ENCODE measurements at regions not wholly inside any gene's neighbourhood (a gene's known extent, or its start where the extent isn't known, plus 50 kb on each side); places are given as distances from the start of the nearest gene placed in this dataset.
"Not testable (repeated sequence)": the region's sequence is repeated elsewhere in the genome, so short reads cannot be mapped to it uniquely, and the experiment has no call there.

DNA sequence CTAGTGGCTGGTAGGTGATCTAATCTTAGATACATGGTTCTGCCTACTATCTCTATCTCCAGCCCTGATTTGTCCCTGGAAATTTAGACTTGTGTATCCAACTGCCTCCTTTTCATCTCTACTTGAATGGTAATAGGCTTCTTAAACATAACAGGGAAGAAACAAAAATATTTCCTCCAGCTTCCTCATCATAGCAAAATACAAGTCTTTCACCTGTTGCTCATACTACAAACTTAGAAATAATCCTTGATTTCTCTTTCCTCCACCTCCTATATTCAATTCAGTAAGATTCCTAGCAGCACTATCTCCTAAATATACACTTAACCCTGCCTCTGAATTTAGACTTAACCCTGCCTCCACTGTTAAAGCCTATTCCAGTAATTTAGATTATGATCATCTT lies 373.3 kb upstream of the ACTRT1 start:
- Mint-ChIP-seq H3K27me3 (no peaks in the 10 kb centered on the region), H3K9me3 (peaks cover 0 to 5% (median 0%) of the 10 kb centered on the region in 7 donors), H3K4me3 (no peak overlapping the region), H3K27ac (no peak overlapping the region), H3K4me1 (no peaks in the 10 kb centered on the region), H3K36me3 (no peaks in the 10 kb centered on the region)
- H3K27me3 ChIP-seq (ENCODE audit: control insufficient read depth, insufficient read depth, low read length) = no peaks in the 10 kb centered on the region
- no peaks in the 10 kb centered on the region for H3K4me1 ChIP-seq (ENCODE audit: control insufficient read depth, insufficient read depth, low read length, poor library complexity, severe bottlenecking)
- no peak for DNase-seq
- H3K27ac ChIP-seq (ENCODE audit: insufficient read depth, low read length, poor library complexity, severe bottlenecking) = no peak overlapping the region
- H3K36me3 ChIP-seq (ENCODE audit: control insufficient read depth, insufficient read depth, low read length) = no peaks in the 10 kb centered on the region
- no peak overlapping the region for H3K4me3 ChIP-seq (ENCODE audit: low read depth, low read length)
- no peaks in the 10 kb centered on the region for H3K9me3 ChIP-seq (ENCODE audit: control insufficient read depth in 2 of 2, low read length in 2 of 2)
- no peak for ATAC-seq (ENCODE audit: low read depth in 2 of 2)

DNA sequence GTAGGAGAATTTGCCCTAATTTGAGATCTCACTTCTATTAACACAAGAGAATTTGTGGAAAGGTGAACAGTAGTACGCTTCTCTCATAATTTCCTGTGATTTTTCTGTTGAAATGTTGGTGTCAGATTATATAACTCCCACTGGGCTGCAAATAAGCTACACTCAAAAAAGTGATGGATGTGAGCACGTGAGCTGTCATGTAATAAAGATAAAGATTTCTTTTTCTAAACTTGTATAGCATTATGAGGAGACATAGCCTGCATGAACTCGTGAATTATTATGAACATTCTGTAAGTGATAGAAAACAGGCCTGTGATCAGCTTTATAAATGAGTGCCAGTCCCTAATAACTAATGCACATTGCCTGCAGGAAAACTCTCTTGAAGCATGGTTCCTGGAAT lies 356.6 kb upstream of the ACTRT1 start:
- Mint-ChIP-seq H3K4me3 (no peak overlapping the region), H3K36me3 (no peaks in the 10 kb centered on the region), H3K27ac (no peak overlapping the region), H3K4me1 (no peaks in the 10 kb centered on the region), H3K27me3 (no peaks in the 10 kb centered on the region), H3K9me3 (no peaks in the 10 kb centered on the region)
- ATAC-seq (ENCODE audit: low read depth in 2 of 2) = no peak
- H3K9me3 ChIP-seq (ENCODE audit: control insufficient read depth in 2 of 2, low read length in 2 of 2) = no peaks in the 10 kb centered on the region
- H3K27me3 ChIP-seq (ENCODE audit: control insufficient read depth, insufficient read depth, low read length) = no peaks in the 10 kb centered on the region
- no peak overlapping the region for H3K27ac ChIP-seq (ENCODE audit: insufficient read depth, low read length, poor library complexity, severe bottlenecking)
- no peak overlapping the region for H3K4me3 ChIP-seq (ENCODE audit: low read depth, low read length)
- DNase-seq = no peak
- no peaks in the 10 kb centered on the region for H3K4me1 ChIP-seq (ENCODE audit: control insufficient read depth, insufficient read depth, low read length, poor library complexity, severe bottlenecking)
- no peaks in the 10 kb centered on the region for H3K36me3 ChIP-seq (ENCODE audit: control insufficient read depth, insufficient read depth, low read length)

DNA sequence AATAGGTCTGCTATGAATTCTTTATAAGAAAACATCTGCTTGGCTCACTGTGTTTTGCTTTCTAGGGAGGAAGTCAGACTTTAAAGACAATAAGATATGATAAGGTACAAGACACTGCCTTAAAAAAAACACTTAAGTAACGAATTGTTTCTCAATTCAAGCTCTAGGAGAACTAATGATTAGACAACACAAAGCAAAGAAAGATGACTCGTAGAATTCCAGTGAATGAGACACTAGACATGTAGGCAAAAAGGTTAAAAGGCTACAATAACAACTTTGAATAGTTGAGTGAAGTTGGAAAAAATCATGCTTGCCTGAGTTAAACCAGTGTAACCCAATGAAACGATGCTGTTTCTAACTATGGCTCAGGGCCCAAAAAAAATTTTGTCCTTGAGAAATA lies 344.4 kb upstream of the ACTRT1 start:
- Histone ChIP-seq H3K36me3 (ENCODE audit: control insufficient read depth, insufficient read depth, low read length) (no peaks in the 10 kb centered on the region), H3K27me3 (ENCODE audit: control insufficient read depth, insufficient read depth, low read length) (no peaks in the 10 kb centered on the region), H3K27ac (ENCODE audit: insufficient read depth, low read length, poor library complexity, severe bottlenecking) (no peak overlapping the region), H3K9me3 (ENCODE audit: control insufficient read depth in 2 of 2, low read length in 2 of 2) (no peaks in the 10 kb centered on the region), H3K4me3 (ENCODE audit: low read depth, low read length) (no peak overlapping the region), H3K4me1 (ENCODE audit: control insufficient read depth, insufficient read depth, low read length, poor library complexity, severe bottlenecking) (no peaks in the 10 kb centered on the region)
- Mint-ChIP-seq H3K27ac (no peak overlapping the region), H3K4me3 (no peak overlapping the region), H3K4me1 (no peaks in the 10 kb centered on the region), H3K9me3 (peaks cover 0 to 3% (median 0%) of the 10 kb centered on the region in 7 donors), H3K36me3 (no peaks in the 10 kb centered on the region), H3K27me3 (no peaks in the 10 kb centered on the region)
- ATAC-seq (ENCODE audit: low read depth in 2 of 2) (no peak), DNase-seq (no peak)

DNA sequence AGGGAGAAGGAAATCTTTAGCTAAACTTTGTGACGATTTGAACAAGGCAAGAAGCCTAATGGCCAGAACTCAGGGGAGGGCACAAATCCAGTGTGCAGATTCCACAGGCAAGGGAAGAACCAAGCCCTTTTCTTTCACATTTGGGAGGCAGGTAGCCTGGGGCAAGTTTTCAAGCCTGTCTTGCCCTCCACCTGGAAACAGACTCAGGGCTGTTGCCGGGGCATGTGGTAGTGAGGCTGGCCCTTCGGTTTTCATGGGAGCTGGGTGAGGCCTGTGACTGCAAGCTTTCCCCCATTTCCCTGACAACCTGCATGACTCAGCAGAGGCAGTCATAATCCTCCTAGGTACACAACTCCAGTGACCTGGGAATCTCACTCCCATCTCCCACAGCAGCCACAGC lies 331.6 kb upstream of the ACTRT1 start:
- not testable (repeated sequence) for ATAC-seq (ENCODE audit: low read depth in 2 of 2); H3K27me3 Mint-ChIP-seq; H3K27ac Mint-ChIP-seq

DNA sequence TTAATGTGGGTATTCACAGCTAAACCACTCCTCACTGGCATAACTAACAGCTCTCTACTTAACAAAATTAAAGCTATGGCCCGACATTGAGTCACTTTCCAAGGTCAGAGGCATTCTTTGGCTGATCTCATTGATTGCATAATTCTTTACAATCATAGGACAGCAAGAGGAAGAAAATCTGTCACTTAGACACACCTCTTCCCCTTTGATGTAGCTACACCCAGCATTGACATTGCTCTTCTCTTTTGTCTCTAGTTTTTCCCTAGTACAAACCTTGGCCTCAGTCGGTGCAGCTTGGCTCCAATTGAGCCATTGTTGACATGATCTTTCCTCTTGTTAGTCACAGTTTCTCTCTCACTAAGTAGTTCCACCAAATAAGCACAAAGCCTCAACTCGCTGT lies 313.3 kb upstream of the ACTRT1 start:
- Histone ChIP-seq H3K36me3 (ENCODE audit: control insufficient read depth, insufficient read depth, low read length) (no peaks in the 10 kb centered on the region), H3K4me1 (ENCODE audit: control insufficient read depth, insufficient read depth, low read length, poor library complexity, severe bottlenecking) (no peaks in the 10 kb centered on the region), H3K9me3 (ENCODE audit: control insufficient read depth in 2 of 2, low read length in 2 of 2) (no peaks in the 10 kb centered on the region), H3K4me3 (ENCODE audit: low read depth, low read length) (no peak overlapping the region), H3K27ac (ENCODE audit: insufficient read depth, low read length, poor library complexity, severe bottlenecking) (no peak overlapping the region), H3K27me3 (ENCODE audit: control insufficient read depth, insufficient read depth, low read length) (no peaks in the 10 kb centered on the region)
- H3K27ac Mint-ChIP-seq = no peak overlapping the region
- H3K4me3 Mint-ChIP-seq = no peak overlapping the region
- no peaks in the 10 kb centered on the region for H3K9me3 Mint-ChIP-seq
- no peaks in the 10 kb centered on the region for H3K4me1 Mint-ChIP-seq
- H3K27me3 Mint-ChIP-seq = no peaks in the 10 kb centered on the region
- no peak for DNase-seq
- ATAC-seq (ENCODE audit: low read depth in 2 of 2) = no peak
- no peaks in the 10 kb centered on the region for H3K36me3 Mint-ChIP-seq

More for the DNA sequence above, 331.6 kb upstream of the ACTRT1 start:
- not testable (repeated sequence) for H3K36me3 Mint-ChIP-seq; H3K27me3 ChIP-seq (ENCODE audit: control insufficient read depth, insufficient read depth, low read length); H3K9me3 ChIP-seq (ENCODE audit: control insufficient read depth in 2 of 2, low read length in 2 of 2); H3K9me3 Mint-ChIP-seq; H3K4me1 ChIP-seq (ENCODE audit: control insufficient read depth, insufficient read depth, low read length, poor library complexity, severe bottlenecking); H3K36me3 ChIP-seq (ENCODE audit: control insufficient read depth, insufficient read depth, low read length); H3K4me3 ChIP-seq (ENCODE audit: low read depth, low read length); H3K4me1 Mint-ChIP-seq; DNase-seq; H3K4me3 Mint-ChIP-seq; H3K27ac ChIP-seq (ENCODE audit: insufficient read depth, low read length, poor library complexity, severe bottlenecking)

DNA sequence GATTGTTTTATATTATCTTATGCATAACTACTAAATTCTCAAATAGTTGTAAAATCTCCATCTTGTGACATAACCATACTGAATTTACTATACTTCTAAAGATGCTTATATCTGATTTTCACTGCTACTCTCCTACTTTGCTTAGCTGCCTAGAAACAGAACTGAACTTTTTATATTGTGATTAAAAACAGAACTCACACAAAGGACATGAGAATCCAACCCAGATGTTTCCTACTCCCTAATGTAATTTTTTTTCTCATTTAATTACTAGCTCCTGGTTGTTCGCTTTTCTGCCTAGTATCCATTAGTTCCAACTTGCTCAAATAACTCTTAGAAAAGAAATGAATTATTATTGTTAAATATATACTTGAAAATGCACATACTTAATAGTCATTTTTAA lies 283.5 kb upstream of the ACTRT1 start:
- no peak for ATAC-seq (ENCODE audit: low read depth in 2 of 2)
- Histone ChIP-seq H3K36me3 (ENCODE audit: control insufficient read depth, insufficient read depth, low read length) (no peaks in the 10 kb centered on the region), H3K27me3 (ENCODE audit: control insufficient read depth, insufficient read depth, low read length) (no peaks in the 10 kb centered on the region), H3K27ac (ENCODE audit: insufficient read depth, low read length, poor library complexity, severe bottlenecking) (no peak overlapping the region), H3K4me3 (ENCODE audit: low read depth, low read length) (no peak overlapping the region), H3K9me3 (ENCODE audit: control insufficient read depth in 2 of 2, low read length in 2 of 2) (no peaks in the 10 kb centered on the region), H3K4me1 (ENCODE audit: control insufficient read depth, insufficient read depth, low read length, poor library complexity, severe bottlenecking) (no peaks in the 10 kb centered on the region)
- no peak overlapping the region for H3K4me3 Mint-ChIP-seq
- H3K9me3 Mint-ChIP-seq = peaks cover 0 to 4% (median 0%) of the 10 kb centered on the region in 7 donors
- no peaks in the 10 kb centered on the region for H3K27me3 Mint-ChIP-seq
- H3K36me3 Mint-ChIP-seq = no peaks in the 10 kb centered on the region
- no peak for DNase-seq
- no peak overlapping the region for H3K27ac Mint-ChIP-seq
- no peaks in the 10 kb centered on the region for H3K4me1 Mint-ChIP-seq

DNA sequence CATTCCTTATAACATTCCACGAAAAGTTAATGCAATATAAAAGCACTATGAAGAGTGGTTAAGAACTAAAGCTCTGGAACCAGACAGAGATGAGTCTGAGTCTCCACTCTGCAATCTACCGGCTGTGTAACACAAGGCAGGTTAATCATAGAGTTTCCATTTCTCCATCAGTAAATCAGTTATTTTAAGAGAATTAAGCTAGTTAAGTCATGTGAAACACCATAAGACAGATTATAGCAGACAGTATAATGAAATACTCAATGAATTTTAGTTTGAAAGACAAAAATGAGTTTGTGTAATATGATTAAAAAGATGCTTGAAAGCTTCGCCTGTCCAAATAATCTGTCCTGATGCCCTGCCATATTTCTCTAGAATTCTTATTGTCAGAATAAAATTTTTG lies 282.6 kb upstream of the ACTRT1 start:
- no peak overlapping the region for H3K27ac Mint-ChIP-seq
- no peaks in the 10 kb centered on the region for H3K36me3 ChIP-seq (ENCODE audit: control insufficient read depth, insufficient read depth, low read length)
- H3K4me1 ChIP-seq (ENCODE audit: control insufficient read depth, insufficient read depth, low read length, poor library complexity, severe bottlenecking) = no peaks in the 10 kb centered on the region
- H3K27ac ChIP-seq (ENCODE audit: insufficient read depth, low read length, poor library complexity, severe bottlenecking) = no peak overlapping the region
- H3K4me3 Mint-ChIP-seq = no peak overlapping the region
- H3K36me3 Mint-ChIP-seq = no peaks in the 10 kb centered on the region
- H3K4me1 Mint-ChIP-seq = no peaks in the 10 kb centered on the region
- no peaks in the 10 kb centered on the region for H3K27me3 ChIP-seq (ENCODE audit: control insufficient read depth, insufficient read depth, low read length)
- no peaks in the 10 kb centered on the region for H3K9me3 ChIP-seq (ENCODE audit: control insufficient read depth in 2 of 2, low read length in 2 of 2)
- H3K9me3 Mint-ChIP-seq = peaks cover 0 to 4% (median 0%) of the 10 kb centered on the region in 7 donors
- DNase-seq (no peak), ATAC-seq (ENCODE audit: low read depth in 2 of 2) (no peak)
- no peak overlapping the region for H3K4me3 ChIP-seq (ENCODE audit: low read depth, low read length)
- no peaks in the 10 kb centered on the region for H3K27me3 Mint-ChIP-seq

DNA sequence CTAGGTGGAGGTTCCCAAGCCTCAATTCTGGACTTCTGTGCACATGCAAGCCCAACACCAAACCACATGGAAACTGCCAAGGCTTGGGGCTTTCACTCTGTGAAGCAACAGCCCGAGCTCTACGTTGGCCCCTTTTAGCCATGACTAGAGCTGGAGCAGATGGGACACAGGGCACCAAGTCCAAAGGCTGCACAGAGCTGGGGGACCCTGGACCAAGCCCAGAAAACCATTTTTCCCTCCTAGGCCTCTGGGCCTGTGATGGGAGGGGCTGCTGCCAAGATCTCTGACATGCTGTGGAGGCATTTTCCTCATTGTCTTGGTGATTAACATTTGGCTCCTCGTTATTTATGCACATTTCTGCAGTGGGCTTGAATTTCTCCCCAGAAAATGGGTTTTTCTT lies 258.7 kb upstream of the ACTRT1 start:
- Histone ChIP-seq H3K4me3 (ENCODE audit: low read depth, low read length) (no peak overlapping the region), H3K9me3 (ENCODE audit: control insufficient read depth in 2 of 2, low read length in 2 of 2) (no peaks in the 10 kb centered on the region), H3K27me3 (ENCODE audit: control insufficient read depth, insufficient read depth, low read length) (no peaks in the 10 kb centered on the region), H3K27ac (ENCODE audit: insufficient read depth, low read length, poor library complexity, severe bottlenecking) (no peak overlapping the region), H3K4me1 (ENCODE audit: control insufficient read depth, insufficient read depth, low read length, poor library complexity, severe bottlenecking) (no peaks in the 10 kb centered on the region), H3K36me3 (ENCODE audit: control insufficient read depth, insufficient read depth, low read length) (no peaks in the 10 kb centered on the region)
- Mint-ChIP-seq H3K27me3 (no peaks in the 10 kb centered on the region), H3K36me3 (no peaks in the 10 kb centered on the region), H3K4me1 (no peaks in the 10 kb centered on the region), H3K27ac (no peak overlapping the region), H3K4me3 (no peak overlapping the region), H3K9me3 (peaks cover 0 to 6% (median 0%) of the 10 kb centered on the region in 7 donors)
- no peak for DNase-seq
- ATAC-seq (ENCODE audit: low read depth in 2 of 2) = no peak
